ENCODE measurements at regions not wholly inside any gene's neighbourhood (a gene's known extent, or its start where the extent isn't known, plus 50 kb on each side); places are given as distances from the start of the nearest gene placed in this dataset.

GRCh38 chr16:11456741-11457140 lies 111.5 kb downstream of the RMI2 start:
- Histone ChIP-seq H3K27ac (no peak overlapping the region), H3K4me1 (no peaks in the 10 kb centered on the region), H3K4me3 (no peak overlapping the region), H3K36me3 (no peaks in the 10 kb centered on the region), H3K9me3 (no peaks in the 10 kb centered on the region), H3K27me3 (no peaks in the 10 kb centered on the region)
- 89 to 96% methylated on average over 10 of the region's 10 CpGs for WGBS, 2 donors
- ATAC-seq (ENCODE audit: low FRiP score in 2 of 2) (no peak), DNase-seq (no peak)
- TF ChIP-seq POLR2AphosphoS5 (IDR thresholded peaks at IDR 0.05) = no peak
- no peak for TF ChIP-seq CTCF (IDR thresholded peaks at IDR 0.05)
- TF ChIP-seq POLR2A (IDR thresholded peaks at IDR 0.05) = no peak

GRCh38 chr16:11459722-11460121 lies 114.5 kb downstream of the RMI2 start:
- H3K27me3 ChIP-seq = no peaks in the 10 kb centered on the region
- ATAC-seq (ENCODE audit: low FRiP score in 2 of 2) (no peak), DNase-seq (no peak)
- no peak for TF ChIP-seq EP300 (IDR thresholded peaks at IDR 0.05)
- TF ChIP-seq CTCF (IDR thresholded peaks at IDR 0.05) = no peak
- TF ChIP-seq POLR2AphosphoS5 (IDR thresholded peaks at IDR 0.05) = no peak
- TF ChIP-seq POLR2A (IDR thresholded peaks at IDR 0.05) = no peak
- H3K9me3 ChIP-seq = no peaks in the 10 kb centered on the region
- WGBS, 2 donors = 74% methylated on average over 8 of the region's 8 CpGs; no CpG with 5 or more reads in 1 of the 2 donors
- H3K4me1 ChIP-seq = no peaks in the 10 kb centered on the region
- no peak overlapping the region for H3K4me3 ChIP-seq
- no peaks in the 10 kb centered on the region for H3K36me3 ChIP-seq
- H3K27ac ChIP-seq = no peak overlapping the region

GRCh38 chr16:11460820-11461594 lies 115.7 kb downstream of the RMI2 start:
- Histone ChIP-seq H3K4me3 (no peak overlapping the region), H3K27ac (no peak overlapping the region), H3K9me3 (no peaks in the 10 kb centered on the region), H3K27me3 (no peaks in the 10 kb centered on the region), H3K4me1 (no peaks in the 10 kb centered on the region), H3K36me3 (no peaks in the 10 kb centered on the region)
- ATAC-seq (ENCODE audit: low FRiP score in 2 of 2) (no peak), DNase-seq (no peak)
- TF ChIP-seq EP300 (IDR thresholded peaks at IDR 0.05) = no peak
- TF ChIP-seq POLR2A (IDR thresholded peaks at IDR 0.05) = no peak
- no peak for TF ChIP-seq POLR2AphosphoS5 (IDR thresholded peaks at IDR 0.05)
- no peak for TF ChIP-seq CTCF (IDR thresholded peaks at IDR 0.05)
- WGBS, 2 donors = 78 to 93% methylated on average over 12 to 18 of the region's 18 CpGs

- no peak overlapping the region for H3K27ac ChIP-seq
Observed at GRCh38 chr16:11461595-11461990, 116.3 kb downstream of the RMI2 start.

More at GRCh38 chr16:11461595-11461990, 116.3 kb downstream of the RMI2 start:
- Histone ChIP-seq H3K4me1 (no peaks in the 10 kb centered on the region), H3K36me3 (no peaks in the 10 kb centered on the region), H3K4me3 (no peak overlapping the region), H3K9me3 (no peaks in the 10 kb centered on the region), H3K27me3 (no peaks in the 10 kb centered on the region)
- no peak for TF ChIP-seq POLR2A (IDR thresholded peaks at IDR 0.05)
- no peak for TF ChIP-seq CTCF (IDR thresholded peaks at IDR 0.05)
- no peak for TF ChIP-seq POLR2AphosphoS5 (IDR thresholded peaks at IDR 0.05)
- no peak for TF ChIP-seq EP300 (IDR thresholded peaks at IDR 0.05)
- 75 to 80% methylated on average over 6 of the region's 6 CpGs for whole genome bisulfite sequencing, 2 donors
- ATAC-seq (ENCODE audit: low FRiP score in 2 of 2) (no peak), DNase-seq (no peak)
